Activated T-cell treated with anti-CD3 and anti-CD28 coated beads, Interleukin-2, amount 50 U/mL, for 4 hours (primary cell): ENCODE measurements at regions not wholly inside any gene's neighbourhood (a gene's known extent, or its start where the extent isn't known, plus 50 kb on each side); places are given as distances from the start of the nearest gene placed in this dataset.

ENCODE experiments used
- ATAC-seq, 2 donors: fragments of 200-7000 bp; cut with Tn5 transposase; one replicate each; pipeline ENCODE4 v1.10.0; 2021
- DNase-seq: peaks from one replicate; pipeline ENCODE4 v3.0.0-alpha.2; 2020
- H3K27me3 Mint-ChIP-seq: one replicate; pipeline ENCODE4 v1.8.0; 2021; ENCODE audit warnings: low read depth, mixed read lengths
- H3K36me3 Mint-ChIP-seq: one replicate; pipeline ENCODE4 v1.8.0; 2022; ENCODE audit warnings: mixed read lengths; ENCODE audit not compliant: insufficient read depth
- H3K4me1 Mint-ChIP-seq: one replicate; pipeline ENCODE4 v1.8.0; 2021; ENCODE audit warnings: low read depth, mixed read lengths
- H3K4me3 Mint-ChIP-seq: one replicate; pipeline ENCODE4 v1.8.0; 2021; ENCODE audit warnings: mild to moderate bottlenecking, moderate library complexity, mixed read lengths
- H3K9me3 Mint-ChIP-seq: one replicate; pipeline ENCODE4 v1.8.0; 2021; ENCODE audit warnings: mixed read lengths

DNA sequence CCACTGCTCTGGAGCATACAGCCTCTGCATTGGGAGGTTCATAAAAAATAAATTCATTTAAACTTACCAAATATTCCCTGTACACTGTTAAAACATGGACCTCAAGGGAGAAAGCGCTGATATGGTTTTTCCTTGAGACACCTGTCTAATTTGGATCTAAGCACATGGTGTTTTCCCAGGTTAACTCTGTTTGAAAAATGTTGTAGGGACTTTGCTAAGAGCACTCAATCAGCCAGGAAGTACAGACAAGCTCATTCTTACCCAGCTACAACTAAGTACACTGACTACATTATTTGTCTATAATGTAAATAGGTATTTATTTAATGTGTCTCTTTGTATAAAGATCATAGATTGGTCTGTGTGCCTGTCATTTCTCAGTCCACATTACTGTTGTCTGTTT, 61.8 kb upstream of the BCAR3 start:
- no peaks in the 10 kb centered on the region for H3K4me1 Mint-ChIP-seq
- peaks cover 4% of the 10 kb centered on the region for H3K9me3 Mint-ChIP-seq
- H3K27me3 Mint-ChIP-seq, result no peaks in the 10 kb centered on the region
- no peaks in the 10 kb centered on the region for H3K36me3 Mint-ChIP-seq
- DNase-seq, result no peak
- no peak overlapping the region for H3K4me3 Mint-ChIP-seq
- ATAC-seq, result no peak

DNA sequence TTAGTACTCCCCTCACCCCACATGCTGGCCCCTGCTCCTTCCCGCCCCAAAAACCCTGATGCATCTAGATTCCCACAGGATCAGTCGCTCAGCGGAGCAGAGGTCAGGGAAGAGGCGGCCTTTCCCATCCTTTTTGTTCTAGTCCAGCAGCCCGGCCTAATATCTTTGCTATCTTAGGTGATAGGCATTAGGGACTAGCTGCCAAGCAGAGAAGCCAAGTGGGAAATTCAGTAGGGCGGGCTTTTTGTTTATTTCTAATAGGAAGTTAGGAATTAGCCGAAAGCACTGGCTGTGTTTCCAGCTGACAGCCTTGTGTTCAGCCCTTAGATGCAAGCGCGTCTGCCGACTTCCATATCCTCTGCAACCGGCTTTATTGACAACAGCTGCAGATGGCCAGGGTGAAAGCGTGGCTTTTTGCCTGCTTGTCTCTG, 59.0 kb upstream of the BCAR3 start:
- H3K36me3 Mint-ChIP-seq, result no peaks in the 10 kb centered on the region
- no peaks in the 10 kb centered on the region for H3K4me1 Mint-ChIP-seq
- H3K4me3 Mint-ChIP-seq, result no peak overlapping the region
- no peaks in the 10 kb centered on the region for H3K27me3 Mint-ChIP-seq
- DNase-seq (no peak), ATAC-seq (no peak)
- H3K9me3 Mint-ChIP-seq, result no peaks in the 10 kb centered on the region

- no peaks in the 10 kb centered on the region for H3K36me3 Mint-ChIP-seq
- H3K9me3 Mint-ChIP-seq, result no peaks in the 10 kb centered on the region
- H3K4me1 Mint-ChIP-seq, result no peaks in the 10 kb centered on the region
- H3K4me3 Mint-ChIP-seq, result no peak overlapping the region
- DNase-seq, result no peak
- no peaks in the 10 kb centered on the region for H3K27me3 Mint-ChIP-seq
- no peak for ATAC-seq
These were observed 58.5 kb upstream of the BCAR3 start for GRCh38 chr1:93740157-93740556.

- Mint-ChIP-seq H3K9me3 (no peaks in the 10 kb centered on the region), H3K4me3 (no peak overlapping the region), H3K36me3 (no peaks in the 10 kb centered on the region), H3K27me3 (no peaks in the 10 kb centered on the region), H3K4me1 (no peaks in the 10 kb centered on the region)
- DNase-seq (no peak), ATAC-seq (no peak)
These were observed 57.8 kb upstream of the BCAR3 start for GRCh38 chr1:93739472-93739871.

DNA sequence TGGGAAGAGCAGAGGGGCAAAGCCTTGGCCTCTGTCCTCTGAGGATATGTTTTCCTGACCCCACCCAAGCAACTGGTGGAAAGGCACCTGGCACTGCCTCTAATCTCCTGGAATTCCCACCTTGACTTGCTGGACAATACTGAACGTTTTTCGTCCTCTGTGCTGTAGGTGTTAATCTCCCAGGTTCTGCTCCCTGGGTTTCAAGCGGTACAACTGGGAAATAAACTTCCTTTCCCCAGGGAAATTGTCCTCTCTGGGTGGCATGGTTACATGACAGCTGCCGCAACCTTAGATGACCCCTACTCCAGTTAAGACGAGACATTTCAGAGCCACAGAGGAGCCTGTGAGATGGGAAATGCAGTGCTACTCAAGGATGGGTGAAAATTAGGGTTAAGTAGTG, 57.3 kb upstream of the BCAR3 start:
- DNase-seq (no peak), ATAC-seq (no peak)
- H3K36me3 Mint-ChIP-seq, result no peaks in the 10 kb centered on the region
- H3K27me3 Mint-ChIP-seq, result no peaks in the 10 kb centered on the region
- H3K9me3 Mint-ChIP-seq, result no peaks in the 10 kb centered on the region
- H3K4me1 Mint-ChIP-seq, result no peaks in the 10 kb centered on the region
- H3K4me3 Mint-ChIP-seq, result no peak overlapping the region

DNA sequence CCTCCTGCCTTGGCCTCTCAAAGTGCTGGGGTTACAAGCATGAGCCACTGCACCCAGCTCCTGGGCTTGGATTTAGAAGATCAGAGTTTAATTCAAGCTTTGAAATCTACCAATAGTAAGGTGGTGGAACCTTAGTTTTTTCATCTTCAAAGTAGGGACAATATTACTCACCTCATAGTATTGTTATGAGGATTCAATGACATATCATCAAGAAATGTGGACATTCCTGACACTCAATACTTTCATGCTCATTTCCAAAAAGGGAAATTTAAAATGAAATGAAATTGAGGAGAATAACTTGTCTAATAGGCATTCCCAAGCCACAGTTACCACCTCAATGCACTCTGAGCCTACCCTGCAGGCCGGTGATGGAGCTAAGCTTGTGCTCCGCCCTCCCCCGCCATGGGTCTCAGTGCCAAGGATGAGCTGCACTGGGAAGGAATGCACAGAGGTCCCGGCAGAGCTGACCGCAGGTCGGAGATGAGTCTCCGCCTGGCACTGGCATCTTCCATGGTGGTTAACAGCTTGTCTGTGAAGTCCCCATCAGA, 56.5 kb upstream of the BCAR3 start:
- Mint-ChIP-seq H3K4me3 (no peak overlapping the region), H3K4me1 (no peaks in the 10 kb centered on the region), H3K9me3 (no peaks in the 10 kb centered on the region), H3K27me3 (no peaks in the 10 kb centered on the region), H3K36me3 (no peaks in the 10 kb centered on the region)
- DNase-seq, result no peak
- ATAC-seq, result no peak

- DNase-seq, result no peak
- no peak for ATAC-seq
- H3K4me1 Mint-ChIP-seq, result no peaks in the 10 kb centered on the region
- H3K27me3 Mint-ChIP-seq, result no peaks in the 10 kb centered on the region
- H3K9me3 Mint-ChIP-seq, result no peaks in the 10 kb centered on the region
- no peaks in the 10 kb centered on the region for H3K36me3 Mint-ChIP-seq
- no peak overlapping the region for H3K4me3 Mint-ChIP-seq
These were observed 54.1 kb upstream of the BCAR3 start for GRCh38 chr1:93735722-93736121.

- no peaks in the 10 kb centered on the region for H3K4me1 Mint-ChIP-seq
These were observed 53.4 kb upstream of the BCAR3 start for GRCh38 chr1:93734999-93735398.

GRCh38 chr1:93733340-93733739, 51.7 kb upstream of the BCAR3 start:
- DNase-seq (no peak), ATAC-seq (no peak)
- Mint-ChIP-seq H3K4me1 (no peaks in the 10 kb centered on the region), H3K9me3 (no peaks in the 10 kb centered on the region), H3K36me3 (no peaks in the 10 kb centered on the region), H3K4me3 (no peak overlapping the region), H3K27me3 (no peaks in the 10 kb centered on the region)

More at GRCh38 chr1:93734999-93735398, 53.4 kb upstream of the BCAR3 start:
- no peak for ATAC-seq
- H3K27me3 Mint-ChIP-seq, result no peaks in the 10 kb centered on the region
- no peaks in the 10 kb centered on the region for H3K9me3 Mint-ChIP-seq
- H3K36me3 Mint-ChIP-seq, result no peaks in the 10 kb centered on the region
- DNase-seq, result no peak
- no peak overlapping the region for H3K4me3 Mint-ChIP-seq

DNA sequence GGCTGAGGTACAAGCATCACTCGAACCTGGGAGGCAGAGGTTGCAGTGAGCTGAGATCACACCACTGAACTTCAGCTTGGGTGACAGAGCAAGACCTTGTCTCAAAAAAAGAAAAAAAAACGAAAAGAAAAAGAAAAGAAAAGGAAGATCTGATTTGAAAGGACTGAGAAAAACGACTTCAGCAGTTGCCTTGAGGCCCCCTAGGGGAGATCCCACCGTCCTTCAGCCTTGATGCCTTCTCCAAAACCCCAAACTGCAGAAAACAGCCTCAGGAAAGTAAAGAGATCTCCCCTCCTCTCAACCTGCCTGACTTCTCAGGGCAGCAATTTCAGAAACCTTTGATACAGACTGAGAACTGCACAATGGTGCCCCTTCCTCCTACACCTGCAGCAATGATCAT, 50.9 kb upstream of the BCAR3 start:
- DNase-seq (no peak), ATAC-seq (no peak)
- Mint-ChIP-seq H3K4me1 (no peaks in the 10 kb centered on the region), H3K36me3 (no peaks in the 10 kb centered on the region), H3K4me3 (no peak overlapping the region), H3K27me3 (no peaks in the 10 kb centered on the region), H3K9me3 (no peaks in the 10 kb centered on the region)
